Liver (tissue), 8 donors: ENCODE measurements at regions not wholly inside any gene's neighbourhood (a gene's known extent, or its start where the extent isn't known, plus 50 kb on each side); places are given as distances from the start of the nearest gene placed in this dataset.

Source experiments
- DNase-seq: peaks from one replicate; pipeline ENCODE4 v3.0.0-alpha.2; 2017; ENCODE audit warnings: low spot score
- H3K27ac ChIP-seq, 2 donors: one replicate each; pipeline ENCODE4 v1.7.0; 2013; ENCODE audit warnings: inconsistent platforms in 2 of 2, low read length in 2 of 2, control low read depth in 1 of 2, low read depth in 1 of 2, mild to moderate bottlenecking in 1 of 2
- H3K27me3 ChIP-seq, 4 donors: one replicate each; pipeline versions ENCODE4 v1.6.1 to v1.7.0; 2013; ENCODE audit warnings: low read length in 3 of 4, inconsistent platforms in 1 of 4, mild to moderate bottlenecking in 1 of 4, moderate library complexity in 1 of 4; ENCODE audit not compliant: control insufficient read depth in 4 of 4, insufficient read depth in 4 of 4
- H3K36me3 ChIP-seq, 4 donors: one replicate each; pipeline versions ENCODE4 v1.6.1 to v1.7.0; 2013; ENCODE audit warnings: low read length in 3 of 4, mild to moderate bottlenecking in 3 of 4, low read depth in 1 of 4, moderate library complexity in 1 of 4; ENCODE audit not compliant: control insufficient read depth in 4 of 4, insufficient read depth in 3 of 4
- H3K4me1 ChIP-seq, 4 donors: one replicate each; pipeline versions ENCODE4 v1.6.1 to v1.7.0; 2013; ENCODE audit warnings: low read length in 3 of 4, mild to moderate bottlenecking in 3 of 4, moderate library complexity in 1 of 4; ENCODE audit not compliant: control insufficient read depth in 4 of 4, insufficient read depth in 4 of 4
- H3K4me3 ChIP-seq, 3 donors: one replicate each; pipeline versions ENCODE4 v1.6.1 to v1.7.0; 2013; ENCODE audit warnings: low read length in 3 of 3, control low read depth in 1 of 3, low read depth in 1 of 3, mild to moderate bottlenecking in 1 of 3
- H3K9ac ChIP-seq, 2 donors: one replicate each; pipeline ENCODE4 v1.7.0; 2013; ENCODE audit warnings: low read length in 2 of 2, mild to moderate bottlenecking in 2 of 2, moderate library complexity in 2 of 2, control low read depth in 1 of 2, low read depth in 1 of 2
- H3K9me3 ChIP-seq, 4 donors: one replicate each; pipeline versions ENCODE4 v1.6.1 to v1.7.0; 2013; ENCODE audit warnings: low read length in 3 of 4; ENCODE audit not compliant: control insufficient read depth in 4 of 4
- ATF3 ChIP-seq: IDR thresholded peaks from 2 replicates; pipeline ENCODE4 v1.6.1; 2016; ENCODE audit warnings: antibody characterized with exemption
- FOXA1 ChIP-seq: IDR thresholded peaks from 2 replicates; pipeline ENCODE4 v1.6.1; 2016; ENCODE audit warnings: antibody characterized with exemption
- FOXA2 ChIP-seq: IDR thresholded peaks from 2 replicates; pipeline ENCODE4 v1.6.1; 2016; ENCODE audit warnings: antibody characterized with exemption
- GABPA ChIP-seq, 2 donors: IDR thresholded peaks in 1 of 2; conservative IDR thresholded peaks in 1 of 2; 2 replicates each; pipeline ENCODE4 v1.6.1; 2016; ENCODE audit warnings: antibody characterized with exemption in 2 of 2, mild to moderate bottlenecking in 1 of 2, moderate library complexity in 1 of 2
- HNF4A ChIP-seq, 2 donors: conservative IDR thresholded peaks; 2 replicates each; pipeline ENCODE4 v1.6.1; 2016; ENCODE audit warnings: antibody characterized with exemption in 2 of 2, mild to moderate bottlenecking in 2 of 2
- HNF4G ChIP-seq: IDR thresholded peaks from 2 replicates; pipeline ENCODE4 v1.6.1; 2016; ENCODE audit warnings: antibody characterized with exemption
- JUND ChIP-seq, 2 donors: IDR thresholded peaks; 2 replicates each; pipeline ENCODE4 v1.6.1; 2016; ENCODE audit warnings: antibody characterized with exemption in 2 of 2
- MAX ChIP-seq: IDR thresholded peaks from 2 replicates; pipeline ENCODE4 v1.6.1; 2016; ENCODE audit warnings: antibody characterized with exemption
- NR2F2 ChIP-seq: IDR thresholded peaks from 2 replicates; pipeline ENCODE4 v1.6.1; 2016; ENCODE audit warnings: antibody characterized with exemption
- RAD21 ChIP-seq, 2 donors: IDR thresholded peaks; 2 replicates each; pipeline ENCODE4 v1.6.1; 2016; ENCODE audit warnings: antibody characterized with exemption in 2 of 2, mild to moderate bottlenecking in 2 of 2
- REST ChIP-seq: IDR thresholded peaks from 2 replicates; pipeline ENCODE4 v1.6.1; 2016; ENCODE audit warnings: antibody characterized with exemption, mild to moderate bottlenecking
- RXRA ChIP-seq, 2 donors: IDR thresholded peaks; 2 replicates each; pipeline ENCODE4 v1.6.1; 2017 to 2018; ENCODE audit warnings: antibody characterized with exemption in 2 of 2, mild to moderate bottlenecking in 1 of 2
- SP1 ChIP-seq: IDR thresholded peaks from 2 replicates; pipeline ENCODE4 v1.6.1; 2018; ENCODE audit warnings: antibody characterized with exemption, mild to moderate bottlenecking
- TAF1 ChIP-seq: conservative IDR thresholded peaks from 2 replicates; pipeline ENCODE4 v1.6.1; 2016; ENCODE audit warnings: antibody characterized with exemption, mild to moderate bottlenecking
- YY1 ChIP-seq: IDR thresholded peaks from 2 replicates; pipeline ENCODE4 v1.6.1; 2016; ENCODE audit warnings: antibody characterized with exemption, mild to moderate bottlenecking
- ZBTB33 ChIP-seq: IDR thresholded peaks from 2 replicates; pipeline ENCODE4 v1.6.1; 2016; ENCODE audit warnings: antibody characterized with exemption
- WGBS: extraction: QIAGEN DNeasy Blood & Tissue Kit; methylation state at CpG from one replicate; pipeline ENCODE4 v1.1.7; 2013; 5-methylcytosine and 5-hydroxymethylcytosine counted together
- TF ChIP-seq, protein P1 (sequence below): fragments of 150-350 bp; IDR thresholded peaks from 2 replicates; pipeline ENCODE4 v1.5.1; 2017; ENCODE audit warnings: improper control_type of control experiment, low read depth, low read length; ENCODE audit not compliant: missing input control
- donor health status: healthy.
- donor health status: healthy.
- donor health status: healthy.
- donor health status: healthy.
- donor health status: healthy.

DNA sequence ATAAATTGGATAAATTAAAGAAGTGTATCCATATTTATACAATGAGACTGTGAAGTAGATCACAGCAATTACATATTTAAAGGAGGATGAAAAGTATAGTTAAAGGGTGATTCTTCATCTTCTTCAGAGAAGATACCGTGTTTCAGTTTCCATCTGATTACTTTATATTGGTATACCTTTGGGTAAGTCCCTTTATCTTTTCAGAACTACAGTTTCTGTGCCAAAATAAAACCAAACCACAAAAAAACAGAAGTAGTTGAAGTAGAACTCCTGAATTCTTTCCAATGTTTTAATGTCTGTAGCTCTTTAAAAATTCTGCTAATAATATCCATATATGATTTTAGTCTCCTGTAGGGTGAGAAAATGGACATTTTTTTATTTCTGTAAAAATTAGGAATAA is 231.2 kb upstream of the LINC00305 start:
- DNase-seq = no peak
- H3K36me3 ChIP-seq = no peaks in the 10 kb centered on the region
- H3K9me3 ChIP-seq = peaks cover 0 to 2% (median 0%) of the 10 kb centered on the region in 4 donors
- H3K27me3 ChIP-seq = no peaks in the 10 kb centered on the region
- WGBS = 88% methylated on average over 1 of the region's 1 CpG
- no peaks in the 10 kb centered on the region for H3K4me1 ChIP-seq
- TF ChIP-seq RAD21 (IDR thresholded peaks at IDR 0.05) (no peak), ZBTB33 (no peak), JUND (IDR thresholded peaks at IDR 0.05) (no peak)
- no peak overlapping the region for H3K9ac ChIP-seq
- no peak overlapping the region for H3K27ac ChIP-seq
- no peak overlapping the region for H3K4me3 ChIP-seq

- Histone ChIP-seq H3K9me3 (peaks cover 0 to 2% (median 0%) of the 10 kb centered on the region in 4 donors), H3K27ac (no peak overlapping the region), H3K4me1 (no peaks in the 10 kb centered on the region), H3K4me3 (no peak overlapping the region), H3K36me3 (no peaks in the 10 kb centered on the region), H3K27me3 (no peaks in the 10 kb centered on the region), H3K9ac (no peak overlapping the region)
- DNase-seq = no peak
- TF ChIP-seq HNF4G = no peak
- WGBS = 92% methylated on average over 1 of the region's 1 CpG
Observed at GRCh38 chr18:64379662-64380061, 230.8 kb upstream of the LINC00305 start.

GRCh38 chr18:64377446-64377845 is 228.6 kb upstream of the LINC00305 start:
- peaks cover 0 to 2% (median 0%) of the 10 kb centered on the region in 4 donors for H3K9me3 ChIP-seq
- TF ChIP-seq HNF4G = no peak
- no peak for TF ChIP-seq TAF1
- TF ChIP-seq GABPA (IDR thresholded peaks at IDR 0.05 in 1 of 2, conservative IDR thresholded peaks at IDR 0.05 in 1 of 2) = no peak
- TF ChIP-seq, protein P1, sequence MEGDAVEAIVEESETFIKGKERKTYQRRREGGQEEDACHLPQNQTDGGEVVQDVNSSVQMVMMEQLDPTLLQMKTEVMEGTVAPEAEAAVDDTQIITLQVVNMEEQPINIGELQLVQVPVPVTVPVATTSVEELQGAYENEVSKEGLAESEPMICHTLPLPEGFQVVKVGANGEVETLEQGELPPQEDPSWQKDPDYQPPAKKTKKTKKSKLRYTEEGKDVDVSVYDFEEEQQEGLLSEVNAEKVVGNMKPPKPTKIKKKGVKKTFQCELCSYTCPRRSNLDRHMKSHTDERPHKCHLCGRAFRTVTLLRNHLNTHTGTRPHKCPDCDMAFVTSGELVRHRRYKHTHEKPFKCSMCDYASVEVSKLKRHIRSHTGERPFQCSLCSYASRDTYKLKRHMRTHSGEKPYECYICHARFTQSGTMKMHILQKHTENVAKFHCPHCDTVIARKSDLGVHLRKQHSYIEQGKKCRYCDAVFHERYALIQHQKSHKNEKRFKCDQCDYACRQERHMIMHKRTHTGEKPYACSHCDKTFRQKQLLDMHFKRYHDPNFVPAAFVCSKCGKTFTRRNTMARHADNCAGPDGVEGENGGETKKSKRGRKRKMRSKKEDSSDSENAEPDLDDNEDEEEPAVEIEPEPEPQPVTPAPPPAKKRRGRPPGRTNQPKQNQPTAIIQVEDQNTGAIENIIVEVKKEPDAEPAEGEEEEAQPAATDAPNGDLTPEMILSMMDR = no peak
- no peak for TF ChIP-seq YY1
- no peak for TF ChIP-seq SP1
- no peak for TF ChIP-seq MAX
- TF ChIP-seq HNF4A (conservative IDR thresholded peaks at IDR 0.05) = no peak
- no peak for TF ChIP-seq JUND (IDR thresholded peaks at IDR 0.05)
- TF ChIP-seq NR2F2 = no peak
- no peak for TF ChIP-seq RXRA (IDR thresholded peaks at IDR 0.05)
- TF ChIP-seq RAD21 (IDR thresholded peaks at IDR 0.05) = no peak
- no peak for TF ChIP-seq REST
- no peak for TF ChIP-seq ATF3
- TF ChIP-seq FOXA1 = no peak
- no peak for TF ChIP-seq FOXA2
- H3K9ac ChIP-seq = no peak overlapping the region
- no peak overlapping the region for H3K4me3 ChIP-seq
- WGBS = 86% methylated on average over 4 of the region's 4 CpGs
- no peaks in the 10 kb centered on the region for H3K27me3 ChIP-seq
- no peaks in the 10 kb centered on the region for H3K36me3 ChIP-seq
- DNase-seq = no peak
- H3K4me1 ChIP-seq = no peaks in the 10 kb centered on the region
- no peak overlapping the region for H3K27ac ChIP-seq
